NB4 (cell line): ENCODE measurements at regions not wholly inside any gene's neighbourhood (a gene's known extent, or its start where the extent isn't known, plus 50 kb on each side); places are given as distances from the start of the nearest gene placed in this dataset.

Source experiments
- CTCF ChIP-seq: IDR thresholded peaks from one replicate; pipeline ENCODE4 v1.5.1; 2012; ENCODE audit warnings: low read depth, low read length
- POLR2A ChIP-seq: IDR thresholded peaks from 2 replicates; pipeline ENCODE4 v1.6.1; 2011; ENCODE audit warnings: mild to moderate bottlenecking; ENCODE audit not compliant: insufficient read length; ENCODE audit errors: extremely low read depth

GRCh38 chr10:65396997-65397396, 1528.8 kb upstream of the LRRTM3 start:
- TF ChIP-seq CTCF = no peak
- TF ChIP-seq POLR2A = no peak
